Activated CD8-positive, alpha-beta memory T cell treated with anti-CD3 and anti-CD28 coated beads for 4 hours (primary cell): ENCODE measurements at regions not wholly inside any gene's neighbourhood (a gene's known extent, or its start where the extent isn't known, plus 50 kb on each side); places are given as distances from the start of the nearest gene placed in this dataset.
"Not testable (repeated sequence)": the region's sequence is repeated elsewhere in the genome, so short reads cannot be mapped to it uniquely, and the experiment has no call there.

Source experiments
- DNase-seq, 2 donors: peaks; one replicate each; pipeline ENCODE4 v3.0.0-alpha.2; 2020; ENCODE audit warnings: low read depth in 2 of 2

DNA sequence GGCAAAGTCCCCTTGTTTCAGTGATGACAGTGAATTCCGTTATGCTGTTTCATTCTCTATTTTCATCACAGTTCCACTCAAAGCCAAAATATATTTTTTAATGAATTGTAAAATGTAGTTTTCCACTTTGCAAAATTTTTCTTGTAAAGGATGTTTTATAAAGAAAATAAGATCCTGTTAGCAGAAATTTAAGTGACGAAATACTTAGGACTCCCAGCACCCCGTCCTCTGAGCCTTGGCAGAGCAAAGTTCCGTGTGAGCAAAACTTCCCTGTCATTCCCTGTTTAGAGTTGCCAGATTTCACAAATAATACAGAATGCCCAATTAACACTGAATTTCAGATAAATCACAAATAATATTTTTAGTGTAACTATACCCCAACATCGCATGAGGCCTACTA lies 81.0 kb upstream of the RBPJ start:
- DNase-seq, result no peak

GRCh38 chr4:26241179-26241578 lies 79.6 kb upstream of the RBPJ start:
- no peak for DNase-seq

- DNase-seq, result no peak
Observed at GRCh38 chr4:26242451-26242850, 78.4 kb upstream of the RBPJ start.

GRCh38 chr4:26244138-26244537 lies 76.7 kb upstream of the RBPJ start:
- DNase-seq, result not testable (repeated sequence)

DNA sequence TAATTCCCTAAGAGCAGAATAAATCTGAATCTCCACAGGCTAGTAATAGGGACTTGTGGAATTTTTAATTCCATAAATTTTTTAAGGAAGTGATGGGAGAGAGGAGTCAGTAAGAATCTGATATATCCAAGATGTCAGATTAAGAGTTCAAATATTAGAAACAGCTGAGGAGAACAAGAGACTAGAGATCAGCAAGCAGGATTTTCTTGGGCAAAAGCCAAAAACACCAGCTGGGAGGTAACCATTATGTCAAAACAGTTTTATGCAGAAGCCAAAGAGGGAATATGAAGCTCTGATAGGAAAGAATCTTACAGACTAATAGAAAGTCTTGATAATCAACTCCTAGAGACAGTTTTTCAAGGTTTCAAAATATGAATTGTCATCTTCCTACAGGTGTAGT lies 72.2 kb upstream of the RBPJ start:
- DNase-seq, result no peak

DNA sequence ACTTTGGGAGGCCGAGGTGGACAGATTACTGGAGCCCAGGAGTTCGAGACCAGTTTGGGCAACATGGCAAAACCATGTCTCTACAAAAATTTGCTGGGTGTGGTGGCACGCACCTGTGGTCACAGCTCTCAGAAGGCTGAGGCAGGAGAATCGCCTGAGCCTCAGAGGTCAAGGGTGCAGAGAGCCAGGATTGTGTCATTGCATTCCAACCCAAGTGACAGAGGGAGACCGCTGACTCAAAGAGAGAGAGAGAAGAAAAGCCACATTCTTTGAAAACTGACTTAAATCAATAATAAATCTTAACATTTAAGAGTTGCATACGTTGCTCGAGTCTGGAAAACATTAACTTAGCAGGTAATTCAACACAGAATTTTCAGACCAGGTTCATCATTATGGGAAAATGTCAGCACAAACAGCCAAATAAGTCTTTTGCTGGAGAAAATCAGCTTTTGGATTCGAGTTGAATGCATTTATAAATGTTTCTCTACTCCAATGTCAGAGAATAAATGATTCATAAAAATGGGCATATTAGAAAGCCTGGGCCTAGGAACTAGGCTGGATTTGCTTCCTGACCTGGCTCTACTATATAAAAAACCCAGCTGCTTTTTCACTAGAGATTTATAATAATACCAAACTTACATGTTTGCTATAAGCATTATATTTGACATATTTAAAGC lies 68.3 kb upstream of the RBPJ start:
- DNase-seq, result no peak

- no peak for DNase-seq
Observed at GRCh38 chr4:26253968-26254367, 66.8 kb upstream of the RBPJ start.

GRCh38 chr4:26255989-26256388 lies 64.8 kb upstream of the RBPJ start:
- no peak for DNase-seq

DNA sequence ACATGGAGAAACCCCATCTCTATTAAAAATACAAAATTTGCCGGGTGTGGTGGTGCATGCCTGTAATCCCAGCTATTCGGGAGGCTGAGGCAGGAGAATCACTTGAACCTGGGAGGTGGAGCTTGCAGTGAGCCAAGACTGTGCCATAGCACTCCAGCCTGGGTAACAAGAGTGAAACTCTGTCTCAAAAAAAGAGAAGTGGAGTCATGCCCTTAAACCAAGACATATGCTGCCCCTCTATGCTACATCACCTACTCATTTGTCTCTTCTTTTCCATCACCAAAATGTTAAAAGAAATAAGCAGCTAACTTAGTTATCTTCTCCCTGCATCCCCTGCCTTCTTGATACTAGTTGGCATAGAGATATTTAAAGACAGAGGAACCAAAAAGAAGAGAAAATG lies 63.4 kb upstream of the RBPJ start:
- not testable (repeated sequence) for DNase-seq

- DNase-seq, result no peak
Observed at GRCh38 chr4:26257850-26258249, 63.0 kb upstream of the RBPJ start.

DNA sequence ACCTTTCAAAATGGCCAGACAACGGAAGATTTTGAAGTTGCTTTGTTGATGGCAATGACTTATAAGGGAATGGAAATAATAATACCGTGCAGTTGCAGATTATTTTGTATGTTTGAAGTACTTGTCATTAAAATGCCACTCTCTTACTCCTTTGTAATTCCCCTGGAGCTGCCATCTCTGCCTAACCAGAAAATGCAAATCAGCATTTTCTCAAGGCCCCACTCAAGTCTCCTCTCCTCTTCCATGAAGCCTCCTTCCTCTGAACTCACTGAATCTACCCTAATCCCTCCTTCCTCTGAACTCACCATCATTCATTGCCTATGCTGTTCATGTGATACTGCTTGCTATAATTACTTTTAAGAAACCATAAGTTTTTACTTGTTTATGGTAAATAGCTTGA lies 60.2 kb upstream of the RBPJ start:
- no peak for DNase-seq

- DNase-seq, result no peak
Observed at GRCh38 chr4:26261405-26261804, 59.4 kb upstream of the RBPJ start.

DNA sequence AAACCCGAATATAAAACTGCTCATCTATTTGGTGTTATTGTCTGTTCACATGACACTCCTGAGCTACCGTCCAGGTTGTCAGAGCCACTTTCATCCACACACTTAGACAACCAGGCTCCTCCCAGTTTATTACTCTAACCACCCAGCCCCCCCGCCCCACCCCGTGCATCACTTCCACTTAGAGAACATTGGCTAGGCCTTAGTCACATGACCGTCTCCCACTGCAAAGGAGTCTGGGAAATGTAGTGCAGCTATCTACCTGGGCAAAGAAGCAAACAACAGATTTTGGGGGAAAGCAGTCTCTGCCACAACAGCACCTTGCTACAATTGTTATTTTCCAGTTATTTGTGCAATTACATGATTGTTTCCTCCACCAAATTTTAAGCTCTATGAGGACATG lies 57.6 kb upstream of the RBPJ start:
- no peak for DNase-seq

DNA sequence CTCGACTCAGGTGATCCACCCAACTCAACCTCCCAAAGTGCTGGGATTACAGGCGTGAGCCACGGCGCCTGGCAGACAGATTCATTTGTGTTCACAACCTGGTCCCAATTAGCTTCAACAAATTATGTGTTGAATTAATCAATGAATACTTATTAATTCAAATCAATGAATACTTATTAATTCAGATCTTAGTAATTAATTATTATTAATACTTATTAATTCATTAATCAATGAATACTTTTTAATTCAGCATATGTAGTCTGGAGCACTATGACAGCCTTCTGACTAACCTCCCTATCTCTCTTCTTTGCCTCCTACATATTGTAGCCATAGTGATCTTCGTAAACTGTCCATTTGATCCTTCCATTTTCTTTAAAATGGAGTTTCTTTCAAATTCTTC lies 56.7 kb upstream of the RBPJ start:
- DNase-seq, result no peak

GRCh38 chr4:26267087-26267486 lies 53.7 kb upstream of the RBPJ start:
- DNase-seq, result no peak

GRCh38 chr4:26268246-26268645 lies 52.6 kb upstream of the RBPJ start:
- DNase-seq, result no peak

DNA sequence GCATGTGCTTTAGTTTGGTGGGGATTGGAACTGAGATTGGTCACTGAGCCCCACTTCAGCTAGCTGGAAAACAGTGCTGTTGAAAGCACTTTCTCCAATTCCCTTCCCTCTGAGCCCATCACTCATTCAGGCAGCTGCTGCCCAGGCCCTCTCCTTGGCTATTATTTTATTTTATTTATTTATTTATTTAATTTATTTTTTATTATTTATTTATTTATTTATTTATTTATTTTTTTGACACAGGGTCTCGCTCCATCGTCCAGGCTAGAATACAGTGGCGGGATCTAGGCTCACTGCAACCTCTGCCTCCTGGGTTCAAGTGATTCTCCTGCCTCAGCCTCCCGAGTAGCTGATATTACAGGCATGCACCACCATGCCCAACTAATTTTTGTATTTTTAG lies 51.8 kb upstream of the RBPJ start:
- no peak for DNase-seq
